WTC11 (cell line): ENCODE measurements at regions not wholly inside any gene's neighbourhood (a gene's known extent, or its start where the extent isn't known, plus 50 kb on each side); places are given as distances from the start of the nearest gene placed in this dataset.
"Not testable (repeated sequence)": the region's sequence is repeated elsewhere in the genome, so short reads cannot be mapped to it uniquely, and the experiment has no call there.

Experiments
- ATAC-seq: fragments of 200-7000 bp; cut with Tn5 transposase; 2 replicates; pipeline ENCODE4 v1.10.0; 2021; ENCODE audit warnings: mild to moderate bottlenecking, moderate library complexity
- CTCF ChIA-PET: fragments of 300-600 bp; sonication (Branson Sonifier 250); formaldehyde crosslinking; loops from one replicate; lab custom pipeline; 2021; ENCODE audit warnings: antibody characterized with exemption; lab: Charles Lee
- POLR2A ChIA-PET: fragments of 350-600 bp; sonication (Branson Sonifier 250); formaldehyde crosslinking; loops from one replicate; lab custom pipeline; 2021; ENCODE audit warnings: antibody characterized with exemption; lab: Charles Lee
- DNase-seq: peaks from one replicate; pipeline ENCODE4 v3.0.0; 2021; ENCODE audit warnings: low spot score
- H3K27ac Mint-ChIP-seq: 2 replicates; pipeline ENCODE4 v1.8.0; 2021; ENCODE audit warnings: mixed read lengths
- H3K27me3 Mint-ChIP-seq: 2 replicates; pipeline ENCODE4 v1.8.0; 2021; ENCODE audit warnings: low read depth, mild to moderate bottlenecking, moderate library complexity, mixed read lengths
- H3K36me3 Mint-ChIP-seq: 2 replicates; pipeline ENCODE4 v1.8.0; 2021; ENCODE audit warnings: mixed read lengths
- H3K4me1 Mint-ChIP-seq: 2 replicates; pipeline ENCODE4 v1.8.0; 2022; ENCODE audit warnings: mixed read lengths
- H3K4me3 Mint-ChIP-seq: 2 replicates; pipeline ENCODE4 v1.8.0; 2021; ENCODE audit warnings: mild to moderate bottlenecking, moderate library complexity, mixed read lengths
- H3K9me3 Mint-ChIP-seq: 2 replicates; pipeline ENCODE4 v1.8.0; 2021; ENCODE audit warnings: mixed read lengths
- ATF1 ChIP-seq: sonication (generic); formaldehyde crosslinking; IDR thresholded peaks from 2 replicates; pipeline ENCODE4 v1.8.1; 2023; ENCODE audit warnings: mild to moderate bottlenecking, moderate library complexity, missing genetic modification reagents
- CREM ChIP-seq: sonication (generic); formaldehyde crosslinking; IDR thresholded peaks from 2 replicates; pipeline ENCODE4 v1.8.1; 2022; ENCODE audit warnings: mild to moderate bottlenecking, missing genetic modification reagents, moderate library complexity
- ESRRA ChIP-seq: sonication (generic); formaldehyde crosslinking; IDR thresholded peaks from 2 replicates; pipeline ENCODE4 v1.8.1; 2022; ENCODE audit warnings: mild to moderate bottlenecking, missing genetic modification reagents, borderline replicate concordance
- FOXP1 ChIP-seq: sonication (generic); formaldehyde crosslinking; IDR thresholded peaks from 2 replicates; pipeline ENCODE4 v1.8.0; 2022; ENCODE audit warnings: missing genetic modification reagents, mild to moderate bottlenecking, moderate library complexity, borderline replicate concordance
- GABPB1 ChIP-seq: sonication (generic); formaldehyde crosslinking; IDR thresholded peaks from 2 replicates; pipeline ENCODE4 v1.8.1; 2023; ENCODE audit warnings: mild to moderate bottlenecking, missing genetic modification reagents
- GTF2I ChIP-seq: fragments of 250-450 bp; sonication (Bioruptor Pico); conservative IDR thresholded peaks from 2 replicates; pipeline ENCODE4 v1.4.0; 2021; ENCODE audit warnings: mild to moderate bottlenecking
- NR2C2 ChIP-seq: sonication (generic); formaldehyde crosslinking; IDR thresholded peaks from 2 replicates; pipeline ENCODE4 v1.8.0; 2022; ENCODE audit warnings: mild to moderate bottlenecking, missing genetic modification reagents
- SP1 ChIP-seq: sonication (generic); formaldehyde crosslinking; conservative IDR thresholded peaks from 2 replicates; pipeline ENCODE4 v1.8.1; 2022; ENCODE audit warnings: missing genetic modification reagents
- ZNF396 ChIP-seq: fragments of 250-450 bp; sonication (Bioruptor Pico); IDR thresholded peaks from 2 replicates; pipeline ENCODE4 v1.8.0; 2021; ENCODE audit warnings: mild to moderate bottlenecking, moderate library complexity, borderline replicate concordance
- ZNF671 ChIP-seq: fragments of 250-450 bp; sonication (Bioruptor Pico); IDR thresholded peaks from 2 replicates; pipeline ENCODE4 v1.8.0; 2021; ENCODE audit warnings: mild to moderate bottlenecking
- TF ChIP-seq, protein P1 (sequence below): fragments of 250-450 bp; sonication (Bioruptor Pico); IDR thresholded peaks from 2 replicates; pipeline ENCODE4 v1.9.0; 2021; ENCODE audit warnings: mild to moderate bottlenecking
- TF ChIP-seq, protein P2 (sequence below): sonication (generic); formaldehyde crosslinking; IDR thresholded peaks from 2 replicates; pipeline ENCODE4 v1.8.1; 2023; ENCODE audit warnings: mild to moderate bottlenecking, missing genetic modification reagents, borderline replicate concordance
- TF ChIP-seq, protein P3 (sequence below): sonication (generic); formaldehyde crosslinking; IDR thresholded peaks from 2 replicates; pipeline ENCODE4 v1.8.1; 2022; ENCODE audit warnings: mild to moderate bottlenecking, moderate library complexity, missing genetic modification reagents
- TF ChIP-seq, protein P4 (sequence below): sonication (generic); formaldehyde crosslinking; IDR thresholded peaks from 2 replicates; pipeline ENCODE4 v1.8.0; 2023; ENCODE audit warnings: missing genetic modification reagents
- TF ChIP-seq, protein P5 (sequence below): sonication (generic); formaldehyde crosslinking; IDR thresholded peaks from 2 replicates; pipeline ENCODE4 v1.8.1; 2023; ENCODE audit warnings: mild to moderate bottlenecking, missing genetic modification reagents

DNA sequence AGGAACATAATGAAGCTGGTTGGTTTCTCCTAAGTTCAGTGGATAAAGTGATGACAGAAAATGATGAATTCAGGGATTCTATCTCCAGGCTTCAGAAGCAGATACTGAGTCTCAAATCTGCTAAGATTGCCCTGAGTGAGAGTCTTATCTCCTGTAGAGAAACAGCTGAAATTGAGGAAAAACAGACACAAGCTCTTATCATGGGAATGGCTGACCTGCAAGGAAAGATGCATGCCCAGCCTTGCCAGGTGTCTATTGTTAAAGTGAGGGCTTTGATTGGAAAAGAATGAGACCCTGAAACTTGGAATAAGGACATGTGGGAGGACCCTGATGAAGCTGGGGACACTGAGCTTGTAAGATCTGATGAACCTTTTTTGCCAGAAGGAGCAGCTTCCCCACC, 100.3 kb downstream of the DNAJB9 start (continued):
- TF ChIP-seq, protein P1, sequence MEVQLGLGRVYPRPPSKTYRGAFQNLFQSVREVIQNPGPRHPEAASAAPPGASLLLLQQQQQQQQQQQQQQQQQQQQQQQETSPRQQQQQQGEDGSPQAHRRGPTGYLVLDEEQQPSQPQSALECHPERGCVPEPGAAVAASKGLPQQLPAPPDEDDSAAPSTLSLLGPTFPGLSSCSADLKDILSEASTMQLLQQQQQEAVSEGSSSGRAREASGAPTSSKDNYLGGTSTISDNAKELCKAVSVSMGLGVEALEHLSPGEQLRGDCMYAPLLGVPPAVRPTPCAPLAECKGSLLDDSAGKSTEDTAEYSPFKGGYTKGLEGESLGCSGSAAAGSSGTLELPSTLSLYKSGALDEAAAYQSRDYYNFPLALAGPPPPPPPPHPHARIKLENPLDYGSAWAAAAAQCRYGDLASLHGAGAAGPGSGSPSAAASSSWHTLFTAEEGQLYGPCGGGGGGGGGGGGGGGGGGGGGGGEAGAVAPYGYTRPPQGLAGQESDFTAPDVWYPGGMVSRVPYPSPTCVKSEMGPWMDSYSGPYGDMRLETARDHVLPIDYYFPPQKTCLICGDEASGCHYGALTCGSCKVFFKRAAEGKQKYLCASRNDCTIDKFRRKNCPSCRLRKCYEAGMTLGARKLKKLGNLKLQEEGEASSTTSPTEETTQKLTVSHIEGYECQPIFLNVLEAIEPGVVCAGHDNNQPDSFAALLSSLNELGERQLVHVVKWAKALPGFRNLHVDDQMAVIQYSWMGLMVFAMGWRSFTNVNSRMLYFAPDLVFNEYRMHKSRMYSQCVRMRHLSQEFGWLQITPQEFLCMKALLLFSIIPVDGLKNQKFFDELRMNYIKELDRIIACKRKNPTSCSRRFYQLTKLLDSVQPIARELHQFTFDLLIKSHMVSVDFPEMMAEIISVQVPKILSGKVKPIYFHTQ: no peak
- TF ChIP-seq GABPB1 (CRISPR knock-in tag) (no peak), NR2C2 (CRISPR knock-in tag) (no peak), ZNF396 (no peak), FOXP1 (CRISPR knock-in tag) (no peak), ESRRA (CRISPR knock-in tag) (no peak), CREM (no peak), ATF1 (CRISPR knock-in tag) (no peak), ZNF671 (no peak)
- TF ChIP-seq, protein P2, sequence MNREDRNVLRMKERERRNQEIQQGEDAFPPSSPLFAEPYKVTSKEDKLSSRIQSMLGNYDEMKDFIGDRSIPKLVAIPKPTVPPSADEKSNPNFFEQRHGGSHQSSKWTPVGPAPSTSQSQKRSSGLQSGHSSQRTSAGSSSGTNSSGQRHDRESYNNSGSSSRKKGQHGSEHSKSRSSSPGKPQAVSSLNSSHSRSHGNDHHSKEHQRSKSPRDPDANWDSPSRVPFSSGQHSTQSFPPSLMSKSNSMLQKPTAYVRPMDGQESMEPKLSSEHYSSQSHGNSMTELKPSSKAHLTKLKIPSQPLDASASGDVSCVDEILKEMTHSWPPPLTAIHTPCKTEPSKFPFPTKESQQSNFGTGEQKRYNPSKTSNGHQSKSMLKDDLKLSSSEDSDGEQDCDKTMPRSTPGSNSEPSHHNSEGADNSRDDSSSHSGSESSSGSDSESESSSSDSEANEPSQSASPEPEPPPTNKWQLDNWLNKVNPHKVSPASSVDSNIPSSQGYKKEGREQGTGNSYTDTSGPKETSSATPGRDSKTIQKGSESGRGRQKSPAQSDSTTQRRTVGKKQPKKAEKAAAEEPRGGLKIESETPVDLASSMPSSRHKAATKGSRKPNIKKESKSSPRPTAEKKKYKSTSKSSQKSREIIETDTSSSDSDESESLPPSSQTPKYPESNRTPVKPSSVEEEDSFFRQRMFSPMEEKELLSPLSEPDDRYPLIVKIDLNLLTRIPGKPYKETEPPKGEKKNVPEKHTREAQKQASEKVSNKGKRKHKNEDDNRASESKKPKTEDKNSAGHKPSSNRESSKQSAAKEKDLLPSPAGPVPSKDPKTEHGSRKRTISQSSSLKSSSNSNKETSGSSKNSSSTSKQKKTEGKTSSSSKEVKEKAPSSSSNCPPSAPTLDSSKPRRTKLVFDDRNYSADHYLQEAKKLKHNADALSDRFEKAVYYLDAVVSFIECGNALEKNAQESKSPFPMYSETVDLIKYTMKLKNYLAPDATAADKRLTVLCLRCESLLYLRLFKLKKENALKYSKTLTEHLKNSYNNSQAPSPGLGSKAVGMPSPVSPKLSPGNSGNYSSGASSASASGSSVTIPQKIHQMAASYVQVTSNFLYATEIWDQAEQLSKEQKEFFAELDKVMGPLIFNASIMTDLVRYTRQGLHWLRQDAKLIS: no peak
- TF ChIP-seq, protein P3, sequence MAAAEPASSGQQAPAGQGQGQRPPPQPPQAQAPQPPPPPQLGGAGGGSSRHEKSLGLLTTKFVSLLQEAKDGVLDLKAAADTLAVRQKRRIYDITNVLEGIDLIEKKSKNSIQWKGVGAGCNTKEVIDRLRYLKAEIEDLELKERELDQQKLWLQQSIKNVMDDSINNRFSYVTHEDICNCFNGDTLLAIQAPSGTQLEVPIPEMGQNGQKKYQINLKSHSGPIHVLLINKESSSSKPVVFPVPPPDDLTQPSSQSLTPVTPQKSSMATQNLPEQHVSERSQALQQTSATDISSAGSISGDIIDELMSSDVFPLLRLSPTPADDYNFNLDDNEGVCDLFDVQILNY (CRISPR knock-in tag): no peak
- TF ChIP-seq, protein P4, sequence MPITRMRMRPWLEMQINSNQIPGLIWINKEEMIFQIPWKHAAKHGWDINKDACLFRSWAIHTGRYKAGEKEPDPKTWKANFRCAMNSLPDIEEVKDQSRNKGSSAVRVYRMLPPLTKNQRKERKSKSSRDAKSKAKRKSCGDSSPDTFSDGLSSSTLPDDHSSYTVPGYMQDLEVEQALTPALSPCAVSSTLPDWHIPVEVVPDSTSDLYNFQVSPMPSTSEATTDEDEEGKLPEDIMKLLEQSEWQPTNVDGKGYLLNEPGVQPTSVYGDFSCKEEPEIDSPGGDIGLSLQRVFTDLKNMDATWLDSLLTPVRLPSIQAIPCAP: no peak
- TF ChIP-seq, all 79 proteins: peak for 0

DNA sequence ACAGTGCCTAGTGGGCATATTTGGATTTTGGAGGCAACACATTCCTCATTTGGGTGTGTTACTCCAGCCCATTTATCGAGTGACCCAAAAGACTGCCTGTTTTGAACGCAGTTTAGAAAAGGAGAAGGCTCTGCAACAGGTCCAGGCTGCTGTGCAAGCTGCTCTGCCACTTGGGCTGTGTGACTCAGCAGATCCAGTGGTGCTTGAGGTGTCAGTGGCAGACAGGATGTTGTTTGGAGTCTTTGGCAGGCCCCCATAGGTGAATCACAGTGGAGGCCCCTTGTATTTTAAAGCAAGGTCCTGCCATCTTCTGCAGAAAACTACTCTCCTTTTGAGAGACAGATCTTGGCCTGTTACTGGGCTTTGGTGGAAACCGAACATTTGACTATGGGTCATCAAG, 104.0 kb downstream of the DNAJB9 start:
- CTCF ChIA-PET, H3K4me1 Mint-ChIP-seq, ATAC-seq, H3K27me3 Mint-ChIP-seq, H3K4me3 Mint-ChIP-seq, DNase-seq, POLR2A ChIA-PET, H3K27ac Mint-ChIP-seq: not testable (repeated sequence)
- H3K36me3 Mint-ChIP-seq: peaks cover 11% of the 10 kb centered on the region
- peaks cover 40% of the 10 kb centered on the region for H3K9me3 Mint-ChIP-seq

DNA sequence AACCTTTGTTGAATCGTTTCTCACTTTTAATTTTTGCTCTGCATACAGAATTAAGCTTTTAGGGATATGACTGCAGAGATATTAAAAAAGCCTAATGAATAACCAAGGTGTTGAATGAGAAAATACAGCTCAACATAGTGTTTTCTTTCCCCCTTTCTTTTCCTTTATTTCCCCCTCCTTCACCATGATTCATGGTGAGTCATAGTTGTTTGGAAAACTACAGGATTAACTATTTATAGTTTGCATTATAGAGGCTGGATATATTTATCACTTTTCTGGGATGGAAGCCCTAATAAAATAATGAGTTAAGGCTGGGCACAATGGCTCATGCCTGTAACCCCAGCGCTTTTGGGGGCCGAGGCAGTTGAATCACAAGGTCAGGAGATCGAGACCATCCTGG, 115.0 kb downstream of the DNAJB9 start:
- Mint-ChIP-seq H3K9me3 (peaks cover 12% of the 10 kb centered on the region), H3K36me3 (no peaks in the 10 kb centered on the region), H3K4me3 (no peak overlapping the region), H3K27ac (no peak overlapping the region), H3K4me1 (peaks cover 3% of the 10 kb centered on the region; the same call in 1 of the 2 replicates), H3K27me3 (no peaks in the 10 kb centered on the region)
- CTCF ChIA-PET: no interaction called here
- ATAC-seq: no peak
- POLR2A ChIA-PET: no interaction called here
- TF ChIP-seq SP1 (CRISPR knock-in tag): no peak
- TF ChIP-seq, protein P3 (CRISPR knock-in tag): no peak
- TF ChIP-seq GTF2I (CRISPR knock-in tag): no peak
- TF ChIP-seq, protein P5, sequence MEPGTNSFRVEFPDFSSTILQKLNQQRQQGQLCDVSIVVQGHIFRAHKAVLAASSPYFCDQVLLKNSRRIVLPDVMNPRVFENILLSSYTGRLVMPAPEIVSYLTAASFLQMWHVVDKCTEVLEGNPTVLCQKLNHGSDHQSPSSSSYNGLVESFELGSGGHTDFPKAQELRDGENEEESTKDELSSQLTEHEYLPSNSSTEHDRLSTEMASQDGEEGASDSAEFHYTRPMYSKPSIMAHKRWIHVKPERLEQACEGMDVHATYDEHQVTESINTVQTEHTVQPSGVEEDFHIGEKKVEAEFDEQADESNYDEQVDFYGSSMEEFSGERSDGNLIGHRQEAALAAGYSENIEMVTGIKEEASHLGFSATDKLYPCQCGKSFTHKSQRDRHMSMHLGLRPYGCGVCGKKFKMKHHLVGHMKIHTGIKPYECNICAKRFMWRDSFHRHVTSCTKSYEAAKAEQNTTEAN (CRISPR knock-in tag): no peak
- DNase-seq: no peak
